AML-193 (cell line): ENCODE measurements at regions not wholly inside any gene's neighbourhood (a gene's known extent, or its start where the extent isn't known, plus 50 kb on each side); places are given as distances from the start of the nearest gene placed in this dataset.
"Not testable (repeated sequence)": the region's sequence is repeated elsewhere in the genome, so short reads cannot be mapped to it uniquely, and the experiment has no call there.

ENCODE experiments used
- DNase-seq, 2 experiments: peaks; one replicate each; lab custom pipeline; 2025; lab: John Stamatoyannopoulos, UW

GRCh38 chr13:44887515-44887914 is 101.8 kb downstream of the NUFIP1 start:
- no peak for DNase-seq

GRCh38 chr13:44884076-44884729 is 105.1 kb downstream of the NUFIP1 start:
- no peak for DNase-seq

- peak; percentile 22 to 56 for DNase-seq
Measured at GRCh38 chr13:44879452-44880058, 109.7 kb downstream of the NUFIP1 start.

- DNase-seq, result no peak
Measured at GRCh38 chr13:44876782-44877324, 112.4 kb downstream of the NUFIP1 start.

GRCh38 chr13:44874886-44875630 is 114.2 kb downstream of the NUFIP1 start:
- no peak for DNase-seq

GRCh38 chr13:44874176-44874575 is 115.1 kb downstream of the NUFIP1 start:
- no peak for DNase-seq

GRCh38 chr13:44873461-44873860 is 115.8 kb downstream of the NUFIP1 start:
- no peak for DNase-seq

GRCh38 chr13:44872751-44873150 is 116.5 kb downstream of the NUFIP1 start:
- DNase-seq, result no peak

- DNase-seq, result no peak
Measured at GRCh38 chr13:44870456-44870929, 118.8 kb downstream of the NUFIP1 start.

- DNase-seq, result no peak
Measured at GRCh38 chr13:44869167-44869566, 120.1 kb downstream of the NUFIP1 start.

- DNase-seq, result no peak
Measured at GRCh38 chr13:44868397-44868796, 120.9 kb downstream of the NUFIP1 start.

- no peak for DNase-seq
Measured at GRCh38 chr13:44867825-44868224, 121.4 kb downstream of the NUFIP1 start.

GRCh38 chr13:44866411-44866911 is 122.8 kb downstream of the NUFIP1 start:
- no peak for DNase-seq

- DNase-seq, result no peak
Measured at GRCh38 chr13:44865722-44866410, 123.4 kb downstream of the NUFIP1 start.

GRCh38 chr13:44863641-44864040 is 125.6 kb downstream of the NUFIP1 start:
- not testable (repeated sequence) for DNase-seq

- DNase-seq, result no peak
Measured at GRCh38 chr13:44860454-44860853, 128.8 kb downstream of the NUFIP1 start.

- DNase-seq, result no peak
Measured at GRCh38 chr13:44857736-44858135, 131.5 kb downstream of the NUFIP1 start.

- no peak for DNase-seq
Measured at GRCh38 chr13:44857061-44857460, 132.2 kb downstream of the NUFIP1 start.

GRCh38 chr13:44855860-44856259 is 133.4 kb downstream of the NUFIP1 start:
- no peak for DNase-seq

GRCh38 chr13:44854313-44855060 is 134.8 kb downstream of the NUFIP1 start:
- DNase-seq, result no peak

GRCh38 chr13:44853641-44854040 is 135.6 kb downstream of the NUFIP1 start:
- DNase-seq, result no peak
